Right lobe of liver (tissue), 6 donors: ENCODE measurements at regions not wholly inside any gene's neighbourhood (a gene's known extent, or its start where the extent isn't known, plus 50 kb on each side); places are given as distances from the start of the nearest gene placed in this dataset.

ENCODE experiments used
- ATAC-seq, 4 donors: fragments of 200-7000 bp; cut with Tn5 transposase; one replicate each; pipeline ENCODE4 v1.9.1; 2020; ENCODE audit warnings: mild to moderate bottlenecking in 4 of 4, moderate library complexity in 4 of 4
- DNase-seq, 3 donors: peaks; one replicate each; pipeline ENCODE4 v3.0.0-alpha.2; 2020
- H3K27ac ChIP-seq, 3 donors: fragments of 200-600 bp; one replicate each; pipeline ENCODE4 v1.8.0; 2022
- H3K27me3 ChIP-seq, 2 donors: fragments of 200-600 bp; one replicate each; pipeline ENCODE4 v1.8.0; 2022
- H3K36me3 ChIP-seq, 4 donors: fragments of 200-600 bp; sonication (generic) in 1 of 4; one replicate each; pipeline versions ENCODE4 v1.5.1 to v1.8.0; 2017 to 2022; ENCODE audit warnings: control low read depth in 1 of 4
- H3K4me1 ChIP-seq, 4 donors: fragments of 200-600 bp; sonication (generic) in 1 of 4; one replicate each; pipeline versions ENCODE4 v1.5.1 to v1.8.0; 2017 to 2022; ENCODE audit warnings: control low read depth in 1 of 4
- H3K4me3 ChIP-seq, 3 donors: fragments of 200-600 bp; one replicate each; pipeline ENCODE4 v1.8.0; 2022
- H3K9me3 ChIP-seq, 4 donors: fragments of 200-600 bp; sonication (generic) in 1 of 4; one replicate each; pipeline versions ENCODE4 v1.5.1 to v1.8.0; 2017 to 2022; ENCODE audit warnings: control low read depth in 1 of 4
- POLR2A ChIP-seq: fragments of 450-650 bp; IDR thresholded peaks from one replicate; pipeline ENCODE4 v1.6.1; 2017; ENCODE audit warnings: antibody characterized with exemption, mild to moderate bottlenecking
- WGBS: methylation state at CpG from one replicate; pipeline ENCODE4 v1.1.6; 2018; ENCODE audit warnings: low coverage, low lambda C conversion rate; ENCODE audit not compliant: insufficient coverage; ENCODE audit errors: missing lambda C conversion rate; 5-methylcytosine and 5-hydroxymethylcytosine counted together
- intact Hi-C, 2 donors: fragments of 100-400 bp; cut with DNase I; formaldehyde crosslinking; loops; one replicate each; pipeline versions ENCODE4 v1.11.2 to v1.14.1; 2022
- TF ChIP-seq, protein P1 (sequence below), 4 donors: fragments of 200-600 bp in 3 of 4; fragments of 450-650 bp in 1 of 4; IDR thresholded peaks; one replicate each; pipeline versions ENCODE4 v1.5.1 to v1.8.0; 2016 to 2022; ENCODE audit warnings: antibody characterized with exemption in 4 of 4, mild to moderate bottlenecking in 2 of 4
- donor health status: DM: no; HTN: yes; CAD: no.
- donor health status: DM: no; HTN: no; CAD: no.
- donor health status: DM: no; HTN: no; CAD: no.
- donor health status: DM: no; HTN: yes; CAD: no.
- donor health status: DM: no; HTN: yes; CAD: no.

- Histone ChIP-seq H3K36me3 (no peaks in the 10 kb centered on the region), H3K9me3 (no peaks in the 10 kb centered on the region), H3K27me3 (no peaks in the 10 kb centered on the region), H3K4me3 (no peak overlapping the region), H3K4me1 (no peaks in the 10 kb centered on the region), H3K27ac (no peak overlapping the region)
- DNase-seq (no peak), ATAC-seq (no peak)
- no peak for TF ChIP-seq POLR2A
- TF ChIP-seq, protein P1, sequence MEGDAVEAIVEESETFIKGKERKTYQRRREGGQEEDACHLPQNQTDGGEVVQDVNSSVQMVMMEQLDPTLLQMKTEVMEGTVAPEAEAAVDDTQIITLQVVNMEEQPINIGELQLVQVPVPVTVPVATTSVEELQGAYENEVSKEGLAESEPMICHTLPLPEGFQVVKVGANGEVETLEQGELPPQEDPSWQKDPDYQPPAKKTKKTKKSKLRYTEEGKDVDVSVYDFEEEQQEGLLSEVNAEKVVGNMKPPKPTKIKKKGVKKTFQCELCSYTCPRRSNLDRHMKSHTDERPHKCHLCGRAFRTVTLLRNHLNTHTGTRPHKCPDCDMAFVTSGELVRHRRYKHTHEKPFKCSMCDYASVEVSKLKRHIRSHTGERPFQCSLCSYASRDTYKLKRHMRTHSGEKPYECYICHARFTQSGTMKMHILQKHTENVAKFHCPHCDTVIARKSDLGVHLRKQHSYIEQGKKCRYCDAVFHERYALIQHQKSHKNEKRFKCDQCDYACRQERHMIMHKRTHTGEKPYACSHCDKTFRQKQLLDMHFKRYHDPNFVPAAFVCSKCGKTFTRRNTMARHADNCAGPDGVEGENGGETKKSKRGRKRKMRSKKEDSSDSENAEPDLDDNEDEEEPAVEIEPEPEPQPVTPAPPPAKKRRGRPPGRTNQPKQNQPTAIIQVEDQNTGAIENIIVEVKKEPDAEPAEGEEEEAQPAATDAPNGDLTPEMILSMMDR (IDR thresholded peaks at IDR 0.05), result no peak
- intact Hi-C loops, result no loop called here
- WGBS, result 83% methylated on average over 1 of the region's 1 CpG
Observed at GRCh38 chr2:189261916-189262315, 82.4 kb upstream of the COL5A2 start.

DNA sequence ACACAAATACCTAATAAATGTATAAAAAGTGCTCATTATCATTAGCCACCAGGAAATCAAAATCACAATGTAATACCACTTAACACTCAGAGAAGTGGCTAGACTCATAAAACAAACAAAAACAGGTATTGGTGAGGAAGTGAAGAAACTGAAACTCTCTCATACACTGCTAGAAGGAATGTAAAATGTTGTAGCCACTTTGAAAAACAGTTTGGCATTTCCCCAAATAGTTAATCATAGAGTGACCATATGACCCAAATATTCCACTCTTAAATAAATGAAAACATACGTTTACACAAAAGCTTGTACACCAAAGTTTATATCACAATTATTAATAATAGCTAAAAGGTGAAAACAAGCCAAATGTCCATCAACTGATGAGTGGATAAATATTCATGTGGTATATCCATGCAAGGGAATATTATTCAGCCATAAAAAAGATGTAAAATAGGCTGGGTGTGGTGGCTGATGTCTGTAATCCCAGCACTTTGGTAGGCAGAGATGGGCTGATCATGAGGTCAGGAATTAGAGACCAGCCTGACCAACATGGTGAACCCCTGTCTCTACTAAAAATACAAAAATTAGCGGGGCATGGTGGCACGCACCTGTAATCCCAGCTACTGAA is 86.2 kb upstream of the COL5A2 start:
- intact Hi-C loops, result no loop called here
- H3K27ac ChIP-seq, result no peak overlapping the region
- H3K4me1 ChIP-seq, result no peaks in the 10 kb centered on the region
- DNase-seq (no peak), ATAC-seq (no peak)
- H3K36me3 ChIP-seq, result no peaks in the 10 kb centered on the region
- 87% methylated on average over 3 of the region's 3 CpGs for WGBS
- no peak for TF ChIP-seq POLR2A
- TF ChIP-seq, protein P1 (IDR thresholded peaks at IDR 0.05), result no peak
- no peak overlapping the region for H3K4me3 ChIP-seq
- no peaks in the 10 kb centered on the region for H3K9me3 ChIP-seq
- no peaks in the 10 kb centered on the region for H3K27me3 ChIP-seq

DNA sequence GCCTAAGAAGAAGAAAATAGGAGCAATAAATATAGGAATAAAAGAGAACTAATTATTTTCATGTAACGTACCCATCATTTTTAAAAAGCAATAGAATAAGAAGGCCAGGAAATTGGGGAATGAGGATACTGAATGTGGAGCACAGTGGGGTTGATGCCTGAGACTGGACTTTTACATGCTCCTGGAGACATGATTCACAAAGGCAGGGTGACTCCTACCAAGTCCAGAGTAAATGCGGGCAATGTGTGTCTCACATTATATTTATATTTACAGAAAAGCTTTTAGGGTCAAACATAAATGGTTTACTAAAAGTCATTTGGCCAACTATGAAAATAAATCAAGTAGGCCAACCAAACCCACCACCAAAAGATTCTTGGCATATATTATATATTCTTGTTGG is 87.9 kb upstream of the COL5A2 start:
- intact Hi-C loops, result no loop called here
- no peak for TF ChIP-seq POLR2A
- TF ChIP-seq, protein P1 (IDR thresholded peaks at IDR 0.05), result no peak
- Histone ChIP-seq H3K4me1 (no peaks in the 10 kb centered on the region), H3K9me3 (no peaks in the 10 kb centered on the region), H3K36me3 (no peaks in the 10 kb centered on the region), H3K4me3 (no peak overlapping the region), H3K27ac (no peak overlapping the region), H3K27me3 (no peaks in the 10 kb centered on the region)
- WGBS, result 44% methylated on average over 2 of the region's 2 CpGs
- DNase-seq (no peak), ATAC-seq (no peak)

- TF ChIP-seq, protein P1 (IDR thresholded peaks at IDR 0.05), result no peak
- no peak for TF ChIP-seq POLR2A
- ATAC-seq, result no peak
- DNase-seq, result no peak
- Histone ChIP-seq H3K4me1 (no peaks in the 10 kb centered on the region), H3K27me3 (no peaks in the 10 kb centered on the region), H3K4me3 (no peak overlapping the region), H3K9me3 (no peaks in the 10 kb centered on the region), H3K27ac (no peak overlapping the region), H3K36me3 (no peaks in the 10 kb centered on the region)
- intact Hi-C loops, result no loop called here
Observed at GRCh38 chr2:189267925-189268579, 88.5 kb upstream of the COL5A2 start.
